ENCODE measurements at regions not wholly inside any gene's neighbourhood (a gene's known extent, or its start where the extent isn't known, plus 50 kb on each side); places are given as distances from the start of the nearest gene placed in this dataset.
"Not testable (repeated sequence)": the region's sequence is repeated elsewhere in the genome, so short reads cannot be mapped to it uniquely, and the experiment has no call there.

DNA sequence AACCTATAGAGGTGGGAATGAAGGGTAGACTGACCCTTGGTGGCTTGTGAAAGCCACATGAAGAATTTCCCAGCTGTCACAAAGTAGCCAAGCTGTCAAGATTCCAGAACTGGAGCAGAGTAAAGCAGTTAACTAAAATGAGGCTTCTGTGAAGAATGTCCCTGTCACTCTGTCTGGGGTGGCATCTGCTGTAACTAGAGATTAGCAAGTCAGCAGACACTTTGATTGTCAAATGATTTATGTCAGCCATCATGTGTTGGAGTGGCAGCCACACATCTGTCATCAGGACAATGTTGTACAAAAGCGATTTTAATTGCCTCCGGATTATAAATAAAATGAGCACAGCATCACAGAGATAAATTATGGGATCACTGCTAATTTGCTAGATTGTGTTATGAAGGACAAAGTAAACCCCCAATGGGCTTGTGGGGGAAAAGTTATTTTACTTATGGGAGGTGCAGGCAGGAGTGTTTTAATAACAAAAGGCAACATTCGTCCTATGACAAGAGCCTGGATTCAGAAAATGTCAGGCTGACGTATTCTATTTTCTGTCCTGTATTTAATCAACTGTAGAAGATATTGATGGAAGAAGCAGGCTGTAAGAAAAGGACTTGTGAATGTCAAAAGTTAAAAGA lies 270.9 kb downstream of the FAM181B start:
- H3K27ac ChIP-seq (ENCODE audit: low read length), result no peak overlapping the region
- no peaks in the 10 kb centered on the region for H3K4me1 ChIP-seq (ENCODE audit: control insufficient read depth in 1 of 2, insufficient read depth in 2 of 2, low read length in 2 of 2)
- no peak overlapping the region for H3K4me3 ChIP-seq (ENCODE audit: low read depth in 1 of 2, low read length in 2 of 2)
- no peaks in the 10 kb centered on the region for H3K36me3 ChIP-seq (ENCODE audit: control insufficient read depth in 1 of 2, insufficient read depth in 2 of 2, low read length in 2 of 2)
- H3K9me3 ChIP-seq (ENCODE audit: control insufficient read depth in 1 of 2, low read length in 2 of 2), result no peaks in the 10 kb centered on the region
- H3K27me3 ChIP-seq (ENCODE audit: low read depth, low read length), result no peaks in the 10 kb centered on the region

- H3K27ac ChIP-seq (ENCODE audit: low read length), result no peak overlapping the region
- H3K36me3 ChIP-seq (ENCODE audit: control insufficient read depth in 1 of 2, insufficient read depth in 2 of 2, low read length in 2 of 2), result no peaks in the 10 kb centered on the region
- no peaks in the 10 kb centered on the region for H3K4me1 ChIP-seq (ENCODE audit: control insufficient read depth in 1 of 2, insufficient read depth in 2 of 2, low read length in 2 of 2)
- no peak overlapping the region for H3K4me3 ChIP-seq (ENCODE audit: low read depth in 1 of 2, low read length in 2 of 2)
- H3K9me3 ChIP-seq (ENCODE audit: control insufficient read depth in 1 of 2, low read length in 2 of 2), result no peaks in the 10 kb centered on the region
- no peaks in the 10 kb centered on the region for H3K27me3 ChIP-seq (ENCODE audit: low read depth, low read length)
These were observed 274.9 kb downstream of the FAM181B start for GRCh38 chr11:82458761-82459160.

GRCh38 chr11:82458147-82458546 lies 275.5 kb downstream of the FAM181B start:
- no peaks in the 10 kb centered on the region for H3K9me3 ChIP-seq (ENCODE audit: control insufficient read depth in 1 of 2, low read length in 2 of 2)
- no peaks in the 10 kb centered on the region for H3K4me1 ChIP-seq (ENCODE audit: control insufficient read depth in 1 of 2, insufficient read depth in 2 of 2, low read length in 2 of 2)
- H3K36me3 ChIP-seq (ENCODE audit: control insufficient read depth in 1 of 2, insufficient read depth in 2 of 2, low read length in 2 of 2), result no peaks in the 10 kb centered on the region
- H3K27ac ChIP-seq (ENCODE audit: low read length), result no peak overlapping the region
- H3K4me3 ChIP-seq (ENCODE audit: low read depth in 1 of 2, low read length in 2 of 2), result no peak overlapping the region
- H3K27me3 ChIP-seq (ENCODE audit: low read depth, low read length), result no peaks in the 10 kb centered on the region

- Histone ChIP-seq H3K36me3 (ENCODE audit: control insufficient read depth in 1 of 2, insufficient read depth in 2 of 2, low read length in 2 of 2) (no peaks in the 10 kb centered on the region), H3K4me3 (ENCODE audit: low read depth in 1 of 2, low read length in 2 of 2) (no peak overlapping the region), H3K9me3 (ENCODE audit: control insufficient read depth in 1 of 2, low read length in 2 of 2) (no peaks in the 10 kb centered on the region), H3K27me3 (ENCODE audit: low read depth, low read length) (no peaks in the 10 kb centered on the region), H3K27ac (ENCODE audit: low read length) (no peak overlapping the region), H3K4me1 (ENCODE audit: control insufficient read depth in 1 of 2, insufficient read depth in 2 of 2, low read length in 2 of 2) (no peaks in the 10 kb centered on the region)
These were observed 282.7 kb downstream of the FAM181B start for GRCh38 chr11:82450996-82451395.

GRCh38 chr11:82406611-82407010 lies 327.1 kb downstream of the FAM181B start:
- Histone ChIP-seq H3K27ac (ENCODE audit: low read length) (no peak overlapping the region), H3K27me3 (ENCODE audit: low read depth, low read length) (no peaks in the 10 kb centered on the region), H3K9me3 (ENCODE audit: control insufficient read depth in 1 of 2, low read length in 2 of 2) (no peaks in the 10 kb centered on the region), H3K4me1 (ENCODE audit: control insufficient read depth in 1 of 2, insufficient read depth in 2 of 2, low read length in 2 of 2) (no peaks in the 10 kb centered on the region), H3K36me3 (ENCODE audit: control insufficient read depth in 1 of 2, insufficient read depth in 2 of 2, low read length in 2 of 2) (no peaks in the 10 kb centered on the region), H3K4me3 (ENCODE audit: low read depth in 1 of 2, low read length in 2 of 2) (no peak overlapping the region)

DNA sequence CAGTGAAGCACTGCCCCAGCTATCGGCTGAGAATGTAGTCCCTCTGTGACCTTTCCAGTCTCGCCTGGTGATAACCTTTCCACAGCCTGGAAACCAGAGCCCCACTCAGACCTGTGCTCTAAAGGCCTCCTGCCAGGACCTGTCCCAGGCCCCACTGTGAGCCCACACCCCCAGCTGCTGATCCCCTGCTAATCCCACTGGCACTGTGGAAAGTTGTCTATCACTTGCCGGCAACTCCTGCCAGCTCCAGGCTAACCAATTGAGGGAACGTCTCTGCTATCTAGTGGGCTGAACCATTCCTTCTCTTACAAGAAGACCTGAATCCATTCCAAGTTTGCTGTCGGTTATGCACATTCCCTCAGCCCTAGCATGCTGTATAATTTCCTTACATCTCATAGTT lies 328.2 kb downstream of the FAM181B start:
- Histone ChIP-seq H3K27ac (ENCODE audit: low read length) (no peak overlapping the region), H3K36me3 (ENCODE audit: control insufficient read depth in 1 of 2, insufficient read depth in 2 of 2, low read length in 2 of 2) (no peaks in the 10 kb centered on the region), H3K9me3 (ENCODE audit: control insufficient read depth in 1 of 2, low read length in 2 of 2) (no peaks in the 10 kb centered on the region), H3K4me1 (ENCODE audit: control insufficient read depth in 1 of 2, insufficient read depth in 2 of 2, low read length in 2 of 2) (no peaks in the 10 kb centered on the region), H3K4me3 (ENCODE audit: low read depth in 1 of 2, low read length in 2 of 2) (no peak overlapping the region), H3K27me3 (ENCODE audit: low read depth, low read length) (no peaks in the 10 kb centered on the region)

DNA sequence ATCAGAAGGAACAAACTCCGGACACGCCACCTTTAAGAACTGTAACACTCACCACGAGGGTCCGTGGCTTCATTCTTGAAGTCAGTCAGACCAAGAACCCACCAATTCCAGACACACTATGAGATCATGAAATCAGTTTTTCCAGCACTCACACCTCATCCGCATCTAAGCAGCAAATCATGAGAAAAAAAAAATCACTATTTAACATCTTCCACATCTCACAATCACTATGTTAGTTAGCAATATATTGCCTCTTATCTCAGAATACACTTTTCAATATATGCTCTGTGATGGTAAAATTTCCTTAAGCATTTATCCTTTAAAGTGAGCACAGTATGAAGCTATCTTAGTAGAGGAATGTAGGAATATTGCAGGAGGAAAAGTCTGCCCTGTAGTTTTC lies 328.7 kb downstream of the FAM181B start:
- H3K4me1 ChIP-seq (ENCODE audit: control insufficient read depth in 1 of 2, insufficient read depth in 2 of 2, low read length in 2 of 2), result no peaks in the 10 kb centered on the region
- H3K4me3 ChIP-seq (ENCODE audit: low read depth in 1 of 2, low read length in 2 of 2), result no peak overlapping the region
- H3K27me3 ChIP-seq (ENCODE audit: low read depth, low read length), result no peaks in the 10 kb centered on the region
- H3K9me3 ChIP-seq (ENCODE audit: control insufficient read depth in 1 of 2, low read length in 2 of 2), result no peaks in the 10 kb centered on the region
- H3K27ac ChIP-seq (ENCODE audit: low read length), result no peak overlapping the region
- no peaks in the 10 kb centered on the region for H3K36me3 ChIP-seq (ENCODE audit: control insufficient read depth in 1 of 2, insufficient read depth in 2 of 2, low read length in 2 of 2)

- Histone ChIP-seq H3K27ac (ENCODE audit: low read length) (no peak overlapping the region), H3K27me3 (ENCODE audit: low read depth, low read length) (no peaks in the 10 kb centered on the region), H3K4me3 (ENCODE audit: low read depth in 1 of 2, low read length in 2 of 2) (no peak overlapping the region)
These were observed 329.9 kb downstream of the FAM181B start for GRCh38 chr11:82403640-82404305.

GRCh38 chr11:82398300-82398815 lies 335.3 kb downstream of the FAM181B start:
- H3K27me3 ChIP-seq (ENCODE audit: low read depth, low read length), result no peaks in the 10 kb centered on the region
- no peak overlapping the region for H3K27ac ChIP-seq (ENCODE audit: low read length)
- no peaks in the 10 kb centered on the region for H3K4me1 ChIP-seq (ENCODE audit: control insufficient read depth in 1 of 2, insufficient read depth in 2 of 2, low read length in 2 of 2)
- H3K36me3 ChIP-seq (ENCODE audit: control insufficient read depth in 1 of 2, insufficient read depth in 2 of 2, low read length in 2 of 2), result no peaks in the 10 kb centered on the region
- peaks cover 0 to 4% of the 10 kb centered on the region in 2 donors for H3K9me3 ChIP-seq (ENCODE audit: control insufficient read depth in 1 of 2, low read length in 2 of 2)
- H3K4me3 ChIP-seq (ENCODE audit: low read depth in 1 of 2, low read length in 2 of 2), result no peak overlapping the region

More at GRCh38 chr11:82403640-82404305, 329.9 kb downstream of the FAM181B start:
- no peaks in the 10 kb centered on the region for H3K9me3 ChIP-seq (ENCODE audit: control insufficient read depth in 1 of 2, low read length in 2 of 2)
- no peaks in the 10 kb centered on the region for H3K4me1 ChIP-seq (ENCODE audit: control insufficient read depth in 1 of 2, insufficient read depth in 2 of 2, low read length in 2 of 2)
- no peaks in the 10 kb centered on the region for H3K36me3 ChIP-seq (ENCODE audit: control insufficient read depth in 1 of 2, insufficient read depth in 2 of 2, low read length in 2 of 2)

DNA sequence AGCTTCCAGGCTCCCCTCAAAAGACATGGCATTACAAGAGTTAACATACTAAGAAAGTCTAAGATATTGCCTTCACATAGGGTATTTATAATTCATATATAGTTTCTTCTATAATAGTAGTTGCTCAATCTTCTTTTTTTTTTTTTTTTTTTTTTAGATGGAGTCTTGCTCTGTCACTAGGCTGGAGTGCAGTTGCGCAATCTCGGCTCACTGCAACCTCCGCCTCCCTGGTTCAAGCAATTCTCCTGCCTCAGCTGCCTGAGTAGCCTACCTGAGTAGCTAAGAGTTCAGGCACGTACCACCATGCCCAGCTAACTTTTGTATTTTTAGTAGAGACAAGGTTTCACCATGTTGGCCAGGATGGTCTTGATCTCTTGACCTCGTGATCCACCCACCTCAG lies 337.0 kb downstream of the FAM181B start:
- not testable (repeated sequence) for H3K36me3 ChIP-seq (ENCODE audit: control insufficient read depth in 1 of 2, insufficient read depth in 2 of 2, low read length in 2 of 2); H3K4me3 ChIP-seq (ENCODE audit: low read depth in 1 of 2, low read length in 2 of 2); H3K27me3 ChIP-seq (ENCODE audit: low read depth, low read length)

GRCh38 chr11:82384308-82384707 lies 349.4 kb downstream of the FAM181B start:
- Histone ChIP-seq H3K27me3 (ENCODE audit: low read depth, low read length) (no peaks in the 10 kb centered on the region), H3K9me3 (ENCODE audit: control insufficient read depth in 1 of 2, low read length in 2 of 2) (no peaks in the 10 kb centered on the region), H3K36me3 (ENCODE audit: control insufficient read depth in 1 of 2, insufficient read depth in 2 of 2, low read length in 2 of 2) (no peaks in the 10 kb centered on the region), H3K4me3 (ENCODE audit: low read depth in 1 of 2, low read length in 2 of 2) (no peak overlapping the region), H3K27ac (ENCODE audit: low read length) (no peak overlapping the region), H3K4me1 (ENCODE audit: control insufficient read depth in 1 of 2, insufficient read depth in 2 of 2, low read length in 2 of 2) (no peaks in the 10 kb centered on the region)

More for the DNA sequence above, 337.0 kb downstream of the FAM181B start:
- H3K9me3 ChIP-seq (ENCODE audit: control insufficient read depth in 1 of 2, low read length in 2 of 2); H3K27ac ChIP-seq (ENCODE audit: low read length); H3K4me1 ChIP-seq (ENCODE audit: control insufficient read depth in 1 of 2, insufficient read depth in 2 of 2, low read length in 2 of 2): not testable (repeated sequence)

Measured in muscle layer of duodenum (tissue), 2 donors.